NCI-H2029 treated with DMSO at 0.1 percent for 48 hours (cell line): ENCODE measurements at regions not wholly inside any gene's neighbourhood (a gene's known extent, or its start where the extent isn't known, plus 50 kb on each side); places are given as distances from the start of the nearest gene placed in this dataset.
"Not testable (repeated sequence)": the region's sequence is repeated elsewhere in the genome, so short reads cannot be mapped to it uniquely, and the experiment has no call there.

Experiments
- DNase-seq: peaks from one replicate; lab custom pipeline; 2025; lab: John Stamatoyannopoulos, UW

- no peak for DNase-seq
These were observed 93.2 kb downstream of the TEX29 start for GRCh38 chr13:111413407-111414187.

GRCh38 chr13:111414341-111414740 is 93.9 kb downstream of the TEX29 start:
- DNase-seq, result no peak

GRCh38 chr13:111415246-111415645 is 94.8 kb downstream of the TEX29 start:
- no peak for DNase-seq

GRCh38 chr13:111415765-111416164 is 95.3 kb downstream of the TEX29 start:
- no peak for DNase-seq

GRCh38 chr13:111418101-111418500 is 97.7 kb downstream of the TEX29 start:
- no peak for DNase-seq

- no peak for DNase-seq
These were observed 99.9 kb downstream of the TEX29 start for GRCh38 chr13:111420113-111420876.

- DNase-seq, result no peak
These were observed 100.8 kb downstream of the TEX29 start for GRCh38 chr13:111421216-111421615.

GRCh38 chr13:111422348-111422747 is 101.9 kb downstream of the TEX29 start:
- DNase-seq, result peak; percentile 43

GRCh38 chr13:111423168-111423785 is 102.8 kb downstream of the TEX29 start:
- DNase-seq, result no peak

- DNase-seq, result no peak
These were observed 103.7 kb downstream of the TEX29 start for GRCh38 chr13:111424134-111424533.

GRCh38 chr13:111425326-111425725 is 104.9 kb downstream of the TEX29 start:
- DNase-seq, result no peak

GRCh38 chr13:111429064-111429558 is 108.7 kb downstream of the TEX29 start:
- DNase-seq, result peak; percentile 27

- peak; percentile 44 for DNase-seq
These were observed 110.8 kb downstream of the TEX29 start for GRCh38 chr13:111431206-111431605.

GRCh38 chr13:111434578-111435159 is 114.2 kb downstream of the TEX29 start:
- DNase-seq, result no peak

- no peak for DNase-seq
These were observed 116.0 kb downstream of the TEX29 start for GRCh38 chr13:111436446-111436845.

- no peak for DNase-seq
These were observed 117.0 kb downstream of the TEX29 start for GRCh38 chr13:111437417-111437816.

GRCh38 chr13:111437856-111438547 is 117.6 kb downstream of the TEX29 start:
- no peak for DNase-seq

GRCh38 chr13:111440492-111440891 is 120.0 kb downstream of the TEX29 start:
- DNase-seq, result not testable (repeated sequence)

GRCh38 chr13:111443981-111444380 is 123.5 kb downstream of the TEX29 start:
- no peak for DNase-seq

- DNase-seq, result no peak
These were observed 128.1 kb downstream of the TEX29 start for GRCh38 chr13:111448504-111448903.

GRCh38 chr13:111449041-111449440 is 128.6 kb downstream of the TEX29 start:
- DNase-seq, result no peak

GRCh38 chr13:111451402-111451801 is 131.0 kb downstream of the TEX29 start:
- no peak for DNase-seq
